ENCODE measurements at regions not wholly inside any gene's neighbourhood (a gene's known extent, or its start where the extent isn't known, plus 50 kb on each side); places are given as distances from the start of the nearest gene placed in this dataset.

DNA sequence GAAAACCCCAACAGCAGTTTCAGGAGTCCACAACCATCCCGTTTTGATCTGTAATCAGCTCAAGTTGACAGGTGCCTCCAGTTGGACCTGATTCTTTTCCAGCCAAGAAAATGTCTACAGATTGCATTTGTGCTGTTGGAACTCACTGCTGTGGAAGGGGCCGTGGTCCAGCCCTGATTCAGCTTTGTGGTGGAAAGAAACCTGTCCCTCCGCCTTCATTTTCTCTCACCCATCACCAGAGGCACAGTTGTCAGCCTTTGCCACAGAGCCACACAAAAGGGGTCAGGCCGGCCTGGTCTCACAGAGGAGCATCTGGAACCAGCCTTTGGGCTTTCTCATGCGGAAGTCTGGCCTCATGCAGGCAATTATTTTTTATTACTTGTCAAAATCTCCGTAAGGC, 483.6 kb downstream of the GADD45G start:
- Histone ChIP-seq H3K4me2 (ENCODE audit: low read length) (no peak overlapping the region), H2AFZ (ENCODE audit: low read length) (no peak overlapping the region), H4K20me1 (ENCODE audit: insufficient read depth, low read length) (no peaks in the 10 kb centered on the region), H3K9me3 (ENCODE audit: low read length) (no peaks in the 10 kb centered on the region), H3K9me2 (ENCODE audit: insufficient read depth, low read length) (no peaks in the 10 kb centered on the region), H3K79me2 (ENCODE audit: insufficient read depth, low read depth, low read length) (no peaks in the 10 kb centered on the region), H3K4me1 (ENCODE audit: insufficient read depth, low read length, poor library complexity, severe bottlenecking) (no peaks in the 10 kb centered on the region), H3K4me3 (ENCODE audit: low read depth, low read length, poor library complexity, severe bottlenecking) (no peak overlapping the region), H3K27ac (ENCODE audit: low read depth, low read length, poor library complexity, severe bottlenecking) (no peak overlapping the region), H3K36me3 (ENCODE audit: insufficient read depth, low read length) (no peaks in the 10 kb centered on the region)
- intact Hi-C loops (cut with micrococcal nuclease; ENCODE audit: unreplicated experiment): no loop called here
- ChIA-PET CTCF (ENCODE audit: unreplicated experiment) (no interaction called here), POLR2A (no interaction called here)
- BruUV-seq (replicated peaks): no TSS peak
- no peak for DNase-seq (ENCODE audit: low spot score)
- no peak for TF ChIP-seq EZH2phosphoT487 (IDR thresholded peaks at IDR 0.05; ENCODE audit: borderline replicate concordance, low read depth, low read length)
- TF ChIP-seq, protein P1, sequence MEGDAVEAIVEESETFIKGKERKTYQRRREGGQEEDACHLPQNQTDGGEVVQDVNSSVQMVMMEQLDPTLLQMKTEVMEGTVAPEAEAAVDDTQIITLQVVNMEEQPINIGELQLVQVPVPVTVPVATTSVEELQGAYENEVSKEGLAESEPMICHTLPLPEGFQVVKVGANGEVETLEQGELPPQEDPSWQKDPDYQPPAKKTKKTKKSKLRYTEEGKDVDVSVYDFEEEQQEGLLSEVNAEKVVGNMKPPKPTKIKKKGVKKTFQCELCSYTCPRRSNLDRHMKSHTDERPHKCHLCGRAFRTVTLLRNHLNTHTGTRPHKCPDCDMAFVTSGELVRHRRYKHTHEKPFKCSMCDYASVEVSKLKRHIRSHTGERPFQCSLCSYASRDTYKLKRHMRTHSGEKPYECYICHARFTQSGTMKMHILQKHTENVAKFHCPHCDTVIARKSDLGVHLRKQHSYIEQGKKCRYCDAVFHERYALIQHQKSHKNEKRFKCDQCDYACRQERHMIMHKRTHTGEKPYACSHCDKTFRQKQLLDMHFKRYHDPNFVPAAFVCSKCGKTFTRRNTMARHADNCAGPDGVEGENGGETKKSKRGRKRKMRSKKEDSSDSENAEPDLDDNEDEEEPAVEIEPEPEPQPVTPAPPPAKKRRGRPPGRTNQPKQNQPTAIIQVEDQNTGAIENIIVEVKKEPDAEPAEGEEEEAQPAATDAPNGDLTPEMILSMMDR (conservative IDR thresholded peaks at IDR 0.05; ENCODE audit: low read length): no peak

DNA sequence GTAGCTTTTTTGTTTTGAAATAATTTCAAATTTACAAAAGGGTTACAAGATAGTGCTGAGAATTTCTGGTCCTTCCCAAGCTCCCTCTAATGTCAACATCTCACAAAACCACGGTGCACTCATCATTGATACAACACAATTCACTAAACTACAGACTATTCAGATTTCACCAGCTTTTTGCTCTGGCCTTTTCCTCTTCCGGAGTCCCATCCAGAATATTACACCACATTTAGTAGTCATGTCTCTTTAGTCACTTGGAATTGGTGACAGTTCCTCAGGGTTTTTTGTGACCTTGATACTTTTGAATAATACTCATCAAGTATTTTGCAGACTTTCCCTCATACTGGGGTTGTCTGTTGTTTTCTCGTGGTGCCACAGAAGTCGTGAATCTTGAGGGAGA, 484.0 kb downstream of the GADD45G start:
- Histone ChIP-seq H3K4me1 (ENCODE audit: insufficient read depth, low read length, poor library complexity, severe bottlenecking) (no peaks in the 10 kb centered on the region), H2AFZ (ENCODE audit: low read length) (no peak overlapping the region), H3K9me2 (ENCODE audit: insufficient read depth, low read length) (no peaks in the 10 kb centered on the region), H3K4me2 (ENCODE audit: low read length) (no peak overlapping the region), H3K36me3 (ENCODE audit: insufficient read depth, low read length) (no peaks in the 10 kb centered on the region), H3K79me2 (ENCODE audit: insufficient read depth, low read depth, low read length) (no peaks in the 10 kb centered on the region), H3K4me3 (ENCODE audit: low read depth, low read length, poor library complexity, severe bottlenecking) (no peak overlapping the region), H4K20me1 (ENCODE audit: insufficient read depth, low read length) (no peaks in the 10 kb centered on the region), H3K9me3 (ENCODE audit: low read length) (no peaks in the 10 kb centered on the region), H3K27ac (ENCODE audit: low read depth, low read length, poor library complexity, severe bottlenecking) (no peak overlapping the region)
- TF ChIP-seq, protein P1 (conservative IDR thresholded peaks at IDR 0.05; ENCODE audit: low read length): no peak
- TF ChIP-seq EZH2phosphoT487 (IDR thresholded peaks at IDR 0.05; ENCODE audit: borderline replicate concordance, low read depth, low read length): no peak
- CTCF ChIA-PET (ENCODE audit: unreplicated experiment): no interaction called here
- intact Hi-C loops (cut with micrococcal nuclease; ENCODE audit: unreplicated experiment): no loop called here
- POLR2A ChIA-PET: no interaction called here
- no peak for DNase-seq (ENCODE audit: low spot score)
- no TSS peak for BruUV-seq (replicated peaks)

DNA sequence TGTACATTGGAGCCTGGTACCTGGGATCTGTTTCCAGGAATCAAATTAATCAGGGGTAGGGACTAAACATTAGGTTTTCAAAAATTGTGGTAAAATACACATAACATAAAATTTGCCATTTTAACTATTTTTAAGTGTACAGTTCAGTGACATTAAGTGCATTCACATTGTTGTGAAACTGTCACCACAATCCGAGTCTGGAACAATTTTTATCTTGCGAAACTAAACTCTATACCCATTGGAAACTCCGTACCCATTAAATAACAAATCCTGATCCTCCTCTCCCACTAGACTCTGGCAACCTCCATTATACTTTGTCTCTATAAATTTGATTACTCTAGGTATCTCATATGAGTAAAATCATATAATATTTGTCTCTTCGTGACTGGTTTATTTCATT, 486.2 kb downstream of the GADD45G start:
- Histone ChIP-seq H3K9me3 (ENCODE audit: low read length) (no peaks in the 10 kb centered on the region), H3K4me1 (ENCODE audit: insufficient read depth, low read length, poor library complexity, severe bottlenecking) (no peaks in the 10 kb centered on the region), H3K9me2 (ENCODE audit: insufficient read depth, low read length) (no peaks in the 10 kb centered on the region), H3K4me2 (ENCODE audit: low read length) (no peak overlapping the region), H2AFZ (ENCODE audit: low read length) (no peak overlapping the region), H3K4me3 (ENCODE audit: low read depth, low read length, poor library complexity, severe bottlenecking) (no peak overlapping the region), H4K20me1 (ENCODE audit: insufficient read depth, low read length) (no peaks in the 10 kb centered on the region), H3K36me3 (ENCODE audit: insufficient read depth, low read length) (no peaks in the 10 kb centered on the region), H3K79me2 (ENCODE audit: insufficient read depth, low read depth, low read length) (no peaks in the 10 kb centered on the region), H3K27ac (ENCODE audit: low read depth, low read length, poor library complexity, severe bottlenecking) (no peak overlapping the region)
- no TSS peak for BruUV-seq (replicated peaks)
- CTCF ChIA-PET (ENCODE audit: unreplicated experiment): no interaction called here
- intact Hi-C loops (cut with micrococcal nuclease; ENCODE audit: unreplicated experiment): no loop called here
- DNase-seq (ENCODE audit: low spot score): no peak
- POLR2A ChIA-PET: no interaction called here
- TF ChIP-seq, protein P1 (conservative IDR thresholded peaks at IDR 0.05; ENCODE audit: low read length): no peak

Data from OCI-LY7 (cell line).